ENCODE measurements at regions not wholly inside any gene's neighbourhood (a gene's known extent, or its start where the extent isn't known, plus 50 kb on each side); places are given as distances from the start of the nearest gene placed in this dataset.
"Not testable (repeated sequence)": the region's sequence is repeated elsewhere in the genome, so short reads cannot be mapped to it uniquely, and the experiment has no call there.

DNA sequence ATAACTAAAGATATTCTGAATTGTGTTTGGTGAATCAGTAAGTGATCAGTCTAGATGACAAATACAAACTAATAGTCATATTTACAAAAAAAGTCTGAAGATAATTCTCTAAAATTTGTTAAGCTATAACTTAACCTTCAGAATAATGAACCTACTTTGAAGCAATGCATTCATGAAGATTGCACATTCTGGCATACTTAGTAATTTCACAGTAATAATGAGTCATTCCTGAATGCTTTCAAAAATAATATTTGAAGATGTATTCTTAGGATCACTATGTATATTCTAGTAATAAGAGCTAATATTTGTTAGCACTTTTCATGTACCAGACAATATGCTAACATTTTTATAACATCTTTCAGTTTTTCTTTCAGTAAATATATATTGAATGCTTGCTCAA is 756.7 kb upstream of the SLIT2 start:
- no peak for DNase-seq

DNA sequence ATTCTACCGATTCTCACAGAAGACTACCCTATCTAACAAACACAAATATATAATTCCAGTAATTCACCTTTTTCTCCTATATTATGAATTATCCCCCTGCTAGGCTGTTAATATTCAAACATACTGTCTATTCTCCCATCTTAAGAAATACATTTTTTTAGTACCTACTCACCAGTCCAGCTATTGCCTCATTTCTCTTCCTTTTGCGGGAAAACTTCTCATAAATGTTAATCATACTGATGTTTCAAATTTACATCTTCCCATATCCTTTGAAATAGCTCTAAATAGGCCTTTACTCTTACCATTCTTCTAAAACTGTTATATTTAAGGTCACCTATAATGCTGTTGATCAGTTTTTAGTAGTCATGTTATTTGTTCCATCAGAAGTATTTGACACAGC is 759.1 kb upstream of the SLIT2 start:
- no peak for DNase-seq

- peak in 1 of 2 experiments; percentile 19 for DNase-seq
These were observed 765.3 kb upstream of the SLIT2 start for GRCh38 chr4:19486400-19486799.

GRCh38 chr4:19478791-19479190 is 772.9 kb upstream of the SLIT2 start:
- DNase-seq = no peak

DNA sequence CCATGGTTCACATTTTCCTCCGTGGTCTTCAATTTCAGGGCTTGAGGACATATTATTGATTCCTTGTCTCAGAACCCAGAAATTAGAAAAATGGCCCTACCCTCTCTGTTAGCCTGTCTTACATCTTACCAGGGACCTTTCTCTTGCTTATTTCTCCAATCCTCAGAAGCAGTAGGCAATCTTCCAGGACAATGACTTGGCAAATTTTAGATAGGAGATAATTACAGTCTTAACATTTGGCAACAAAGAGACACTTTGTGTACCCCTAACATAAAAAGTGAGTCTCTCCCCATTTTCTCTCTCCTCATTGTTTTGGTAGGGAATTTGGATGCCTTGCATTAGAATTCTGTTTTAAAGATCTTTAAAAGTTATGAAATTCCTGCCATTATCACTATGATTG is 778.1 kb upstream of the SLIT2 start:
- DNase-seq = no peak

GRCh38 chr4:19472666-19473065 is 779.0 kb upstream of the SLIT2 start:
- no peak for DNase-seq

DNA sequence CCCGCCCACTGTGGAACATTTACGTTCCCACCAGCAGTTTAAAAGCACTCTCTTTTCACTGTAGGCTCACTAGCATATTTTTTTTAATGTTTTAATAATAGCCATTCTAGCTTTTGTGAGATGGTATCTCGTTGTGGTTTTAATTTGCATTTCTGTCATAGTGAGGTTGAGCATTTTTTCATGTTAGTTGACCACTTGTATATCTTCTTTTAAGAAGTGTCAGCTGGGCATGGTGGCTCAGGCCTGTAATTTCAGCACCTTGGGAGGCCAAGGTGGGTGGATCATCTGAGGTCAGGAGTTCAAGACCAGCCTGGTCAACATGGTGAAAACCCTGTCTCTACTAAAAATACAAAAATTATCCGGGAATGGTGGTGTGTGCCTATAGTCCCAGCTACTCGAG is 781.7 kb upstream of the SLIT2 start:
- DNase-seq = not testable (repeated sequence)

- no peak for DNase-seq
These were observed 789.6 kb upstream of the SLIT2 start for GRCh38 chr4:19462117-19462516.

DNA sequence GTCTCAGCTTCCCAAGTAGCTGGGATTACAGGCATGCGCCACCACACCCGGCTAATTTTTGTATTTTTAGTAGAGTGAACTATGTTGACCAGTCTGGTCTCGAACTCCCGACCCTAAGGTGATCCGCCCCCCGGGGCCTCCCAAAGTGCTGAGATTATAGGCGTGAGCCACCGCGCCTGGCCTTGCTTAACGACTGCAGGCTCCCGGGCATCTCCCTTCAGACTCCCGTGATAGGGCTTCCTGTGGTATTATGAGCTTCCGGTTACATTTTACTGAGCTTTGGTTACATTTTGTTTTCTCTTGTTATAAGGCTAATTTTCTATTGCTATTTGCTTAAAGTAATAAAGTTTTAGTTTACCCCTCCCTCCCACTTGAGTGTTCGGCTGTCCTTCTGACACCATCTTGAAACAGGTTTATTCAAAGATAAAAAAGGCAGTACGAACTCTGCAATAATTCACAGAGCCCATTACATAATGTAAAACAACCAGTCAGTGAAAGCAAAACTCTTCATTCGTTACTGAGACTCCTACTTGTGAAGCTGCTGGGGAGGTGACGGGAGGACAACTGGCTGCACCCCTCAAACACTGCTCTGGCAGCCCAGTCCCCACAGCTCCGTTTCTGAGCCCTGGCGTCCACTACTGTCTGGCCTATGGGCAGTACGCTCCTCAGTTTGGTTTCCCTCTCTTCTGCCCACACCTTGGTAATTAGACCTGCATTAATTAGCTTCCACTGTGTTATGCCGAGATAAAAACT is 795.7 kb upstream of the SLIT2 start:
- no peak for DNase-seq

GRCh38 chr4:19455196-19455595 is 796.5 kb upstream of the SLIT2 start:
- no peak for DNase-seq

DNA sequence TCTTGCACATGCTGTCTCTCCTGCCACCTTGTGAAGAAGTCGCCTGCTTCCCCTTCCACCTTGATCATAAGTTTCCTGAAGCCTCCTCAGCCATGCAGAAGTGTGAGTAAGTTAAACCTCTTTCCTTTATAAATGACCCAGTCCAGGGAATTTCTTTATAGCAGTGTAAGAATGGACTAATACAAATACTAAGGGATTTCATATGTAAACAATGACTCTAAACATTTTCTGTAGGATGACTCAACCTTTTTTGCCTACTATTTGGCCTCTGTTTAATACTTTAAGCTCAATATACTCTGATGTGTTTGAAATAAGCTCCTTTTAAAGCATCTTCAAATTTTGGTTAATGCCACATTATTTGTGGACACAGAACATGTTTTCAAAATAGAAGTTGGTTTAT is 813.5 kb upstream of the SLIT2 start:
- DNase-seq = no peak

- no peak for DNase-seq
These were observed 814.7 kb upstream of the SLIT2 start for GRCh38 chr4:19437008-19437407.

DNA sequence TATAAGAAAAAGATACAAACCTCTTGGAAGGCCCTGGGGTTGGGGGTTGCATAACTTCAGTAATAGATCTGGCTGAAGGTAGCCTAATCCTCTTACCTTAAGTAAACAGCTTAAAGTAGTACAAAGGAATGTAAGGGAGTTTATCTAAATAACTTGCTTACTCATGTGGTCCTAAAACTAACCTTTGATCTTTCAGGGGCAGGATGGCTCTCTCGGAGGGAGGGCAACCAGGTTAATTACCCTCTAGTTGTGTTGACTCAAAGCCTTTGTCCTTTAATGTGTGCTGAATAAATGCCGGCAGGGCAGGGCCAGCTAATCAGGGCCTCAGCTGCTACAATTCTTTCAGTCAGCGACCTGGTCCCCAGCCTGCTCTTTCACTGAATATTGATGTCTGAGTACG is 822.0 kb upstream of the SLIT2 start:
- no peak for DNase-seq

DNA sequence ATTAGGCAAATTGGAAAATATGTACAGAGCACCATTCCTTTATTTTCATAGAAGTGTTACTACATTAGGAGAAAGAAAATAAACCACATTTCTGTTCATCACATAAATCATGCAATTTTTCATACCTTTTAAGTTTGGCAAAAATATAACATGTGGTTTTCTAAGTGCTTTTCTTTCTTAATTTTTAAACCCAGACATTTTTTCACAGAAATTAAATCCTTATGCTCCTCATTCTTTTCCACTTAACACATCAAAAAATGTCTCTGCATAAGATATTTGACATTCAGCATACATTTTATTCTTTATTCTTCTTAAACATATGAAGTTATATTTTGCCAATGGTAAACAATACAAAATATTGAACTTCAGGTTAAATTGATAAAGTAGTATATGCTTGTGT is 826.6 kb upstream of the SLIT2 start:
- no peak for DNase-seq

DNA sequence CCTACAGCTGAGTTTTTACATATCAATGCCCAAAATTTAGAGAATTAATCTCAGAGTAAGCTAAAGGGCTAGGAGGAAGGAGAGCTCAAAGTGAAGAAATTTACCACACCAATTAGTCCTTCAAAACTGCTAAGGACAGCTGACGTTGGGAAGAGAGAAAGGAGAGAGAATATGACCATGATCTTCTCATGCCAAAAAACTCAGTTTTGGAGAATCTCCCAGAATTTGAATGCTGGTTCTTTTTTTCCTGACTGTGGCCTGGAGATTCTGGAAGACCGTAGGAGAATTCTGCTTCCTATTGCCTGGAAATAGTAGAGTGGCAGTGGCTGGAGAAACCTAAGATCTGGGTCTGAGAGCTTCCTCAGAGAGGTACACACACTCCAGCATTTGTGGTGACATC is 834.4 kb upstream of the SLIT2 start:
- no peak for DNase-seq

- no peak for DNase-seq
These were observed 835.6 kb upstream of the SLIT2 start for GRCh38 chr4:19416146-19416545.

GRCh38 chr4:19408490-19408889 is 843.2 kb upstream of the SLIT2 start:
- no peak for DNase-seq

- no peak for DNase-seq
These were observed 844.9 kb upstream of the SLIT2 start for GRCh38 chr4:19406789-19407188.

- no peak for DNase-seq
These were observed 847.8 kb upstream of the SLIT2 start for GRCh38 chr4:19403786-19404370.

DNA sequence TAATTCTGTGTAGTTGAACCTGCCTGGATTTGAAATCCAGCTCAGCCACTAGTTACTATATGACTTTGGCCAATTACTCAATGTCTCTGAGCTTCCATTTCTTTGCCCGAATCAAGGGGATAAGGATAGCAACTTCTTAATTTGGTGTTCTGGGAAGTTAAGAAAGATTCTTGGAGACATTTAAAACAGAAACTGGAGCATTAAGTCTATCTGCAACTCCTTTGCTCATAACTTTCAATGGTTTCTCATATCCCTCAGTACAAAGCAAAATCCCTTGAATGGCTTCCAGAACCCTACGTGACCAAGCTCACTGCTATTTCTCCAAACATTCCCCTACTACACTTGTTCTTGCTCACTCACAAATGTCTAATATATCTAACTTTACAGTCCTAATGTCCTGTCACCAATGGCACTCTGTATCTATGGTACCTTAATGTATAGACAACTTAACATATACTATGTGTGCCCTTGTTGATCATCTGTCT is 849.1 kb upstream of the SLIT2 start:
- DNase-seq = no peak

GRCh38 chr4:19401301-19402080 is 850.2 kb upstream of the SLIT2 start:
- no peak for DNase-seq

DNA sequence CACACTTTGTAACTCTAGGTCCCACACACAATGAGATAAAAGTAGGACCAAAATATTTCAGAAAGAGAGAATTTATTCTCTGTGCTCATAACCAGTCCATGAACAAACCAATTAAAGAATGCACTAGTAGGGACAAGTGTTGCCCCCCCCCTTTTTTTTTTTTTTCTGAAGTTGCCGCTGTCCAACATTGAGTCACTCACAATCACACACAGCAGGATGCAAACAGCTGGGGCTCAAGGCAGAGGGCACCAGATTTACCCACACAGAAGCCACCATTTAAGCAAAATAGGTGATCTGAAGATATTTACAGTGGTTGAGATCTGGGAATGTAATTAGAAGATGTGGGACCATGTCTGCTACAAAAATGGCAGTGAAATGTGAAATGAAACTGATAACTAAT is 850.9 kb upstream of the SLIT2 start:
- no peak for DNase-seq

DNA sequence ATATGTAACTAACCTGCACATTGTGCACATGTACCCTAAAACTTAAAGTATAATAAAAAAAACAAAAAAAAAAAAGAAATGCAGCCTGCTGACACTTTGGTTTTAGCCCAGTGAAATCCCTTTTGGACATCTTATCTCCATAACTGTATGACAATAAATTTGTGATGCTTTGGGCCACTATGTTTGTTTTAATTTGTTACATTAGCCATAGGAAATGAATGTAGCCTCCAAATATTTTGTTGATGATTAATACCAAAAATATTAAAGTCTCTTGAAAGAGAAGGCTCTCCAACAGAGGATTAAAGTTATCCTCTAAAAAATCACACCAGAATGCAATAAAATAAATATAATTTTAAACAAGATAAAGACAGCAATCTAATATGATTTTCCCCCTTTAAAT is 852.7 kb upstream of the SLIT2 start:
- peak in 1 of 2 experiments; percentile 12 for DNase-seq

- DNase-seq = no peak
These were observed 864.9 kb upstream of the SLIT2 start for GRCh38 chr4:19386786-19387185.
